ENCODE measurements at regions not wholly inside any gene's neighbourhood (a gene's known extent, or its start where the extent isn't known, plus 50 kb on each side); places are given as distances from the start of the nearest gene placed in this dataset.
A peak's percentile ranks its signal among the peaks of the same experiment; 100 is the strongest.

- peak; percentile 80 to 82 for TF ChIP-seq CTCF (conservative IDR thresholded peaks at IDR 0.05; ENCODE audit: low read depth in 2 of 2)
Measured at GRCh38 chr2:145752091-145752806, 1232.3 kb upstream of the ZEB2 start (continued).

GRCh38 chr2:145751629-145752028, 1231.7 kb upstream of the ZEB2 start:
- H3K79me2 ChIP-seq (replicated peaks; ENCODE audit: insufficient read depth) = no peaks in the 10 kb centered on the region
- Mint-ChIP-seq H3K36me3 (ENCODE audit: low read depth) (no peaks in the 10 kb centered on the region), H3K27ac (no peak overlapping the region), H3K4me1 (peaks cover 18% of the 10 kb centered on the region), H3K27me3 (ENCODE audit: insufficient read depth, low read depth, poor library complexity) (no peaks in the 10 kb centered on the region), H3K9me3 (no peaks in the 10 kb centered on the region), H3K4me3 (no peak overlapping the region)
- no peak overlapping the region for H3K4me2 ChIP-seq
- no peak overlapping the region for H3K4me3 ChIP-seq
- ATAC-seq (peak; percentile 44), DNase-seq (ENCODE audit: low spot score) (peak; percentile 17)
- no peaks in the 10 kb centered on the region for H4K20me1 ChIP-seq (replicated peaks; ENCODE audit: insufficient read depth)
- no peak overlapping the region for H3K27ac ChIP-seq (ENCODE audit: low read depth)
- H3K27me3 ChIP-seq (ENCODE audit: insufficient read depth) = no peaks in the 10 kb centered on the region
- no peaks in the 10 kb centered on the region for H3K36me3 ChIP-seq (ENCODE audit: insufficient read depth)
- no peaks in the 10 kb centered on the region for H3K9me2 ChIP-seq (ENCODE audit: insufficient read depth)
- H3F3A ChIP-seq (replicated peaks; ENCODE audit: low read depth) = no peaks in the 10 kb centered on the region
- 0 out of 2 replicates have a peak overlapping the region, but pooled peaks have one; percentile 31 for H2AFZ ChIP-seq
- peaks cover 17% of the 10 kb centered on the region for H3K4me1 ChIP-seq (ENCODE audit: insufficient read depth)
- no peak for TF ChIP-seq CREB1 (CRISPR knock-in tag; IDR thresholded peaks at IDR 0.05; ENCODE audit: low read depth)
- TF ChIP-seq ZNF331 (CRISPR knock-in tag; IDR thresholded peaks at IDR 0.05; ENCODE audit: low read depth) = no peak
- no peak for TF ChIP-seq CTCF (conservative IDR thresholded peaks at IDR 0.05; ENCODE audit: low read depth in 2 of 2)
- TF ChIP-seq POLR2AphosphoS5 (IDR thresholded peaks at IDR 0.05; ENCODE audit: low read depth) = no peak
- TF ChIP-seq ZNF114 (CRISPR knock-in tag; IDR thresholded peaks at IDR 0.05) = no peak
- TF ChIP-seq NANOG (IDR thresholded peaks at IDR 0.05; ENCODE audit: borderline replicate concordance) = no peak
- TF ChIP-seq STAT1 (IDR thresholded peaks at IDR 0.05; ENCODE audit: unreplicated experiment) = no peak
- TF ChIP-seq ZNF462 (CRISPR knock-in tag; IDR thresholded peaks at IDR 0.05) = no peak
- TF ChIP-seq ETS1 (IDR thresholded peaks at IDR 0.05) = no peak

Data from GM23338 (cell line).